ENCODE measurements at regions not wholly inside any gene's neighbourhood (a gene's known extent, or its start where the extent isn't known, plus 50 kb on each side); places are given as distances from the start of the nearest gene placed in this dataset.

GRCh38 chr6:14364370-14364769 lies 246.8 kb downstream of the CD83 start:
- no peak overlapping the region for H3K4me2 ChIP-seq (ENCODE audit: low read length)
- no peak overlapping the region for H2AFZ ChIP-seq (ENCODE audit: low read depth, low read length, poor library complexity, severe bottlenecking)
- no peak overlapping the region for H3K27ac ChIP-seq (ENCODE audit: low read depth, low read length)
- no peak overlapping the region for H3K9ac ChIP-seq (ENCODE audit: low read length)
- H3K9me3 ChIP-seq (ENCODE audit: control insufficient read depth in 1 of 2, insufficient read depth in 1 of 2, low read depth in 1 of 2, low read length in 2 of 2): no peaks in the 10 kb centered on the region
- BruUV-seq (replicated peaks): no TSS peak
- ATAC-seq (no peak), DNase-seq (ENCODE audit: low read depth, low spot score) (no peak)
- H3K4me1 ChIP-seq (ENCODE audit: control insufficient read depth in 1 of 2, insufficient read depth in 2 of 2, low read length in 2 of 2): no peaks in the 10 kb centered on the region
- no peaks in the 10 kb centered on the region for H3K79me2 ChIP-seq (ENCODE audit: insufficient read depth, low read length)
- no peaks in the 10 kb centered on the region for H3K27me3 ChIP-seq (ENCODE audit: insufficient read depth, low read length)
- intact Hi-C loops (cut with micrococcal nuclease): no loop called here
- no peaks in the 10 kb centered on the region for H4K20me1 ChIP-seq (ENCODE audit: insufficient read depth)
- ChIA-PET RAD21 (ENCODE audit: low non-redundant PET in 1 of 2, low total read pairs in 2 of 2, uncharacterized antibody in 2 of 2, unreplicated experiment in 2 of 2) (no interaction called here), POLR2A (no interaction called here), CTCF (no interaction called here)
- no peaks in the 10 kb centered on the region for H3K9me2 ChIP-seq (ENCODE audit: insufficient read depth)
- TF ChIP-seq CBX3 (IDR thresholded peaks at IDR 0.05; ENCODE audit: low read depth): no peak
- no peak for TF ChIP-seq SIN3A (IDR thresholded peaks at IDR 0.05; ENCODE audit: low read depth)
- H3K36me3 ChIP-seq (ENCODE audit: control insufficient read depth in 1 of 2, insufficient read depth in 2 of 2, low read length in 2 of 2): no peaks in the 10 kb centered on the region
- H3K4me3 ChIP-seq (replicated peaks in 1 of 2; ENCODE audit: low read depth in 1 of 2, low read length in 2 of 2): no peak overlapping the region

GRCh38 chr6:14365393-14365792 lies 247.8 kb downstream of the CD83 start:
- TF ChIP-seq, protein P1, sequence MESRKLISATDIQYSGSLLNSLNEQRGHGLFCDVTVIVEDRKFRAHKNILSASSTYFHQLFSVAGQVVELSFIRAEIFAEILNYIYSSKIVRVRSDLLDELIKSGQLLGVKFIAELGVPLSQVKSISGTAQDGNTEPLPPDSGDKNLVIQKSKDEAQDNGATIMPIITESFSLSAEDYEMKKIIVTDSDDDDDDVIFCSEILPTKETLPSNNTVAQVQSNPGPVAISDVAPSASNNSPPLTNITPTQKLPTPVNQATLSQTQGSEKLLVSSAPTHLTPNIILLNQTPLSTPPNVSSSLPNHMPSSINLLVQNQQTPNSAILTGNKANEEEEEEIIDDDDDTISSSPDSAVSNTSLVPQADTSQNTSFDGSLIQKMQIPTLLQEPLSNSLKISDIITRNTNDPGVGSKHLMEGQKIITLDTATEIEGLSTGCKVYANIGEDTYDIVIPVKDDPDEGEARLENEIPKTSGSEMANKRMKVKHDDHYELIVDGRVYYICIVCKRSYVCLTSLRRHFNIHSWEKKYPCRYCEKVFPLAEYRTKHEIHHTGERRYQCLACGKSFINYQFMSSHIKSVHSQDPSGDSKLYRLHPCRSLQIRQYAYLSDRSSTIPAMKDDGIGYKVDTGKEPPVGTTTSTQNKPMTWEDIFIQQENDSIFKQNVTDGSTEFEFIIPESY (IDR thresholded peaks at IDR 0.05; ENCODE audit: extremely low read depth, insufficient replicate concordance, low read length): no peak
- TF ChIP-seq EZH2 (IDR thresholded peaks at IDR 0.05) (no peak), ZNF274 (IDR thresholded peaks at IDR 0.05; ENCODE audit: low read depth, low read length) (no peak)
- TF ChIP-seq, protein P2, sequence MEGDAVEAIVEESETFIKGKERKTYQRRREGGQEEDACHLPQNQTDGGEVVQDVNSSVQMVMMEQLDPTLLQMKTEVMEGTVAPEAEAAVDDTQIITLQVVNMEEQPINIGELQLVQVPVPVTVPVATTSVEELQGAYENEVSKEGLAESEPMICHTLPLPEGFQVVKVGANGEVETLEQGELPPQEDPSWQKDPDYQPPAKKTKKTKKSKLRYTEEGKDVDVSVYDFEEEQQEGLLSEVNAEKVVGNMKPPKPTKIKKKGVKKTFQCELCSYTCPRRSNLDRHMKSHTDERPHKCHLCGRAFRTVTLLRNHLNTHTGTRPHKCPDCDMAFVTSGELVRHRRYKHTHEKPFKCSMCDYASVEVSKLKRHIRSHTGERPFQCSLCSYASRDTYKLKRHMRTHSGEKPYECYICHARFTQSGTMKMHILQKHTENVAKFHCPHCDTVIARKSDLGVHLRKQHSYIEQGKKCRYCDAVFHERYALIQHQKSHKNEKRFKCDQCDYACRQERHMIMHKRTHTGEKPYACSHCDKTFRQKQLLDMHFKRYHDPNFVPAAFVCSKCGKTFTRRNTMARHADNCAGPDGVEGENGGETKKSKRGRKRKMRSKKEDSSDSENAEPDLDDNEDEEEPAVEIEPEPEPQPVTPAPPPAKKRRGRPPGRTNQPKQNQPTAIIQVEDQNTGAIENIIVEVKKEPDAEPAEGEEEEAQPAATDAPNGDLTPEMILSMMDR (IDR thresholded peaks at IDR 0.05 in 2 of 3, conservative IDR thresholded peaks at IDR 0.05 in 1 of 3; ENCODE audit: borderline replicate concordance in 1 of 3, insufficient read depth in 1 of 3, low read depth in 2 of 3, low read length in 2 of 3): no peak
- ATAC-seq (no peak), DNase-seq (ENCODE audit: low read depth, low spot score) (no peak)
- ChIA-PET CTCF (no interaction called here), RAD21 (ENCODE audit: low non-redundant PET in 1 of 2, low total read pairs in 2 of 2, uncharacterized antibody in 2 of 2, unreplicated experiment in 2 of 2) (no interaction called here), POLR2A (no interaction called here)
- H4K20me1 ChIP-seq (ENCODE audit: insufficient read depth): no peaks in the 10 kb centered on the region
- intact Hi-C loops (cut with micrococcal nuclease): no loop called here
- H2AFZ ChIP-seq (ENCODE audit: low read depth, low read length, poor library complexity, severe bottlenecking): no peak overlapping the region
- no TSS peak for BruUV-seq (replicated peaks)
- no peaks in the 10 kb centered on the region for H3K9me2 ChIP-seq (ENCODE audit: insufficient read depth)
- no peak overlapping the region for H3K9ac ChIP-seq (ENCODE audit: low read length)
- no peaks in the 10 kb centered on the region for H3K4me1 ChIP-seq (ENCODE audit: control insufficient read depth in 1 of 2, insufficient read depth in 2 of 2, low read length in 2 of 2)
- no peaks in the 10 kb centered on the region for H3K36me3 ChIP-seq (ENCODE audit: control insufficient read depth in 1 of 2, insufficient read depth in 2 of 2, low read length in 2 of 2)
- no peak overlapping the region for H3K27ac ChIP-seq (ENCODE audit: low read depth, low read length)
- no peaks in the 10 kb centered on the region for H3K9me3 ChIP-seq (ENCODE audit: control insufficient read depth in 1 of 2, insufficient read depth in 1 of 2, low read depth in 1 of 2, low read length in 2 of 2)
- no peaks in the 10 kb centered on the region for H3K27me3 ChIP-seq (ENCODE audit: insufficient read depth, low read length)
- no peak overlapping the region for H3K4me3 ChIP-seq (replicated peaks in 1 of 2; ENCODE audit: low read depth in 1 of 2, low read length in 2 of 2)
- H3K4me2 ChIP-seq (ENCODE audit: low read length): no peak overlapping the region
- H3K79me2 ChIP-seq (ENCODE audit: insufficient read depth, low read length): no peaks in the 10 kb centered on the region

Measured in HCT116 (cell line).